Muscle of back (tissue), 3 donors: ENCODE measurements at regions not wholly inside any gene's neighbourhood (a gene's known extent, or its start where the extent isn't known, plus 50 kb on each side); places are given as distances from the start of the nearest gene placed in this dataset.

Experiments used
- DNase-seq, 3 donors: peaks; one replicate each; pipeline versions ENCODE4 v3.0.0 to v3.0.0-alpha.2; 2013

- no peak for DNase-seq
These were observed 847.4 kb upstream of the SOX9 start for GRCh38 chr17:71273441-71273840.

GRCh38 chr17:71276079-71276478 lies 844.7 kb upstream of the SOX9 start:
- DNase-seq, result no peak

GRCh38 chr17:71283486-71283885 lies 837.3 kb upstream of the SOX9 start:
- DNase-seq, result no peak

- no peak for DNase-seq
These were observed 836.6 kb upstream of the SOX9 start for GRCh38 chr17:71284032-71284755.

GRCh38 chr17:71286625-71287024 lies 834.2 kb upstream of the SOX9 start:
- DNase-seq, result no peak

GRCh38 chr17:71287071-71287823 lies 833.6 kb upstream of the SOX9 start:
- DNase-seq, result peak in 2 of 3 donors; percentile 3 to 20

- no peak for DNase-seq
These were observed 828.8 kb upstream of the SOX9 start for GRCh38 chr17:71292006-71292405.

GRCh38 chr17:71296005-71296404 lies 824.8 kb upstream of the SOX9 start:
- no peak for DNase-seq

- no peak for DNase-seq
These were observed 819.8 kb upstream of the SOX9 start for GRCh38 chr17:71301063-71301462.

- DNase-seq, result no peak
These were observed 817.9 kb upstream of the SOX9 start for GRCh38 chr17:71302721-71303549.

GRCh38 chr17:71304498-71305158 lies 816.2 kb upstream of the SOX9 start:
- no peak for DNase-seq

- DNase-seq, result no peak
These were observed 807.0 kb upstream of the SOX9 start for GRCh38 chr17:71313866-71314265.

GRCh38 chr17:71315568-71315967 lies 805.3 kb upstream of the SOX9 start:
- DNase-seq, result peak in 1 of 3 donors; percentile 48

- no peak for DNase-seq
These were observed 804.5 kb upstream of the SOX9 start for GRCh38 chr17:71316176-71316897.

GRCh38 chr17:71320009-71320796 lies 800.6 kb upstream of the SOX9 start:
- peak in 1 of 3 donors; percentile 12 for DNase-seq

- no peak for DNase-seq
These were observed 795.7 kb upstream of the SOX9 start for GRCh38 chr17:71325117-71325516.

- no peak for DNase-seq
These were observed 794.9 kb upstream of the SOX9 start for GRCh38 chr17:71325886-71326285.

GRCh38 chr17:71327376-71328059 lies 793.3 kb upstream of the SOX9 start:
- no peak for DNase-seq

GRCh38 chr17:71329310-71330098 lies 791.3 kb upstream of the SOX9 start:
- no peak for DNase-seq
